GM12878 (cell line): ENCODE measurements at regions not wholly inside any gene's neighbourhood (a gene's known extent, or its start where the extent isn't known, plus 50 kb on each side); places are given as distances from the start of the nearest gene placed in this dataset.

Experiments
- EGR1 ChIP-seq, 2 experiments: IDR thresholded peaks; 1 replicate in 1 of 2; 2 replicates in 1 of 2; pipeline ENCODE4 v1.6.1; 2011 to 2012; ENCODE audit warnings: low read depth in 2 of 2, low read length in 2 of 2, borderline replicate concordance in 1 of 2, mild to moderate bottlenecking in 1 of 2, moderate library complexity in 1 of 2
- GABPA ChIP-seq: IDR thresholded peaks from 2 replicates; pipeline ENCODE4 v1.6.1; 2014; ENCODE audit warnings: antibody characterized with exemption, low read depth, mild to moderate bottlenecking, inconsistent platforms
- HCFC1 ChIP-seq: fragments of 150-350 bp; IDR thresholded peaks from 2 replicates; pipeline ENCODE4 v1.6.1; 2014; ENCODE audit warnings: low read length
- KAT2A ChIP-seq: conservative IDR thresholded peaks from 2 replicates; pipeline ENCODE4 v1.6.1; 2011; ENCODE audit warnings: low read depth, low read length; ENCODE audit not compliant: control insufficient read depth
- RAD21 ChIP-seq: IDR thresholded peaks from 2 replicates; pipeline ENCODE4 v1.6.1; 2011; ENCODE audit warnings: mild to moderate bottlenecking, low read depth, low read length, moderate library complexity; ENCODE audit not compliant: insufficient read depth
- SMC3 ChIP-seq: IDR thresholded peaks from 2 replicates; pipeline ENCODE4 v1.6.1; 2011; ENCODE audit warnings: low read length, improper control_type of control experiment, borderline replicate concordance
- SP1 ChIP-seq: IDR thresholded peaks from one replicate; pipeline ENCODE4 v1.6.1; 2011; ENCODE audit warnings: low read depth, low read length
- TBL1XR1 ChIP-seq: IDR thresholded peaks from 2 replicates; pipeline ENCODE4 v1.6.1; 2012; ENCODE audit warnings: low read depth, low read length, improper control_type of control experiment
- TCF12 ChIP-seq: IDR thresholded peaks from 2 replicates; pipeline ENCODE4 v1.6.1; 2011; ENCODE audit warnings: low read depth, mild to moderate bottlenecking, low read length
- TF ChIP-seq, protein P1 (sequence below), 3 experiments: IDR thresholded peaks in 2 of 3; conservative IDR thresholded peaks in 1 of 3; 2 replicates each; pipeline ENCODE4 v1.5.1; 2011; ENCODE audit warnings: low read depth in 3 of 3, low read length in 3 of 3, mild to moderate bottlenecking in 3 of 3, control low read depth in 2 of 3, moderate library complexity in 2 of 3, inconsistent platforms in 1 of 3, mixed read lengths in 1 of 3; ENCODE audit not compliant: control insufficient read depth in 2 of 3, insufficient read depth in 1 of 3; ENCODE audit errors: extremely low read depth in 1 of 3
- TF ChIP-seq, protein P2 (sequence below): fragments of 450-650 bp; IDR thresholded peaks from 2 replicates; pipeline ENCODE4 v1.6.1; 2017; ENCODE audit warnings: mild to moderate bottlenecking
- TF ChIP-seq, protein P3 (sequence below): IDR thresholded peaks from 2 replicates; pipeline ENCODE4 v1.6.1; 2011; ENCODE audit warnings: low read depth, mild to moderate bottlenecking, low read length, moderate library complexity, borderline replicate concordance; ENCODE audit errors: extremely low read depth

DNA sequence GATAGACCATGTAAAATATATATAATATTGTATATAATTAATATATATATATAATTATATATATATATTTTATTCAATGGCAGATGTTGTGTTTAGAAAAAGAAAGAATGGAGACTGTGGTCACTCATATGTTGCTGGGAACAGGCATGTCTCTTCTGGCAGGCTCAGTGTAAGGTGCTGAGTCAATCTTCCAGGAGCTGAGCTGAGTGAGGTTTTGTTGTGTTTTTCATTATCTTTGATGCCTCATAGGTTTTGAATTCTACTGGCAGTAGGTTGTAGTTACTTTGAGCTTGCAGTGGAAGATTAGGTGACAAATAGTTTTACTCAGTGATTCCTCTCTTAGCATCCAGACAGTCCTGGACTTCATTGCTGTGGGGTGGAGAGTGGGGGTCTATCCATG lies 561.3 kb downstream of the IRX1 start:
- TF ChIP-seq SMC3 (no peak), GABPA (no peak), RAD21 (no peak), HCFC1 (no peak), TBL1XR1 (no peak), KAT2A (no peak), SP1 (no peak), EGR1 (IDR thresholded peaks at IDR 0.05; ENCODE audit: borderline replicate concordance in 1 of 2, low read depth in 2 of 2, low read length in 2 of 2) (no peak), TCF12 (no peak)
- TF ChIP-seq, protein P1, sequence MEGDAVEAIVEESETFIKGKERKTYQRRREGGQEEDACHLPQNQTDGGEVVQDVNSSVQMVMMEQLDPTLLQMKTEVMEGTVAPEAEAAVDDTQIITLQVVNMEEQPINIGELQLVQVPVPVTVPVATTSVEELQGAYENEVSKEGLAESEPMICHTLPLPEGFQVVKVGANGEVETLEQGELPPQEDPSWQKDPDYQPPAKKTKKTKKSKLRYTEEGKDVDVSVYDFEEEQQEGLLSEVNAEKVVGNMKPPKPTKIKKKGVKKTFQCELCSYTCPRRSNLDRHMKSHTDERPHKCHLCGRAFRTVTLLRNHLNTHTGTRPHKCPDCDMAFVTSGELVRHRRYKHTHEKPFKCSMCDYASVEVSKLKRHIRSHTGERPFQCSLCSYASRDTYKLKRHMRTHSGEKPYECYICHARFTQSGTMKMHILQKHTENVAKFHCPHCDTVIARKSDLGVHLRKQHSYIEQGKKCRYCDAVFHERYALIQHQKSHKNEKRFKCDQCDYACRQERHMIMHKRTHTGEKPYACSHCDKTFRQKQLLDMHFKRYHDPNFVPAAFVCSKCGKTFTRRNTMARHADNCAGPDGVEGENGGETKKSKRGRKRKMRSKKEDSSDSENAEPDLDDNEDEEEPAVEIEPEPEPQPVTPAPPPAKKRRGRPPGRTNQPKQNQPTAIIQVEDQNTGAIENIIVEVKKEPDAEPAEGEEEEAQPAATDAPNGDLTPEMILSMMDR (IDR thresholded peaks at IDR 0.05 in 2 of 3, conservative IDR thresholded peaks at IDR 0.05 in 1 of 3; ENCODE audit: control insufficient read depth in 2 of 3, extremely low read depth in 1 of 3, insufficient read depth in 1 of 3, low read depth in 3 of 3, low read length in 3 of 3): no peak
- TF ChIP-seq, protein P2, sequence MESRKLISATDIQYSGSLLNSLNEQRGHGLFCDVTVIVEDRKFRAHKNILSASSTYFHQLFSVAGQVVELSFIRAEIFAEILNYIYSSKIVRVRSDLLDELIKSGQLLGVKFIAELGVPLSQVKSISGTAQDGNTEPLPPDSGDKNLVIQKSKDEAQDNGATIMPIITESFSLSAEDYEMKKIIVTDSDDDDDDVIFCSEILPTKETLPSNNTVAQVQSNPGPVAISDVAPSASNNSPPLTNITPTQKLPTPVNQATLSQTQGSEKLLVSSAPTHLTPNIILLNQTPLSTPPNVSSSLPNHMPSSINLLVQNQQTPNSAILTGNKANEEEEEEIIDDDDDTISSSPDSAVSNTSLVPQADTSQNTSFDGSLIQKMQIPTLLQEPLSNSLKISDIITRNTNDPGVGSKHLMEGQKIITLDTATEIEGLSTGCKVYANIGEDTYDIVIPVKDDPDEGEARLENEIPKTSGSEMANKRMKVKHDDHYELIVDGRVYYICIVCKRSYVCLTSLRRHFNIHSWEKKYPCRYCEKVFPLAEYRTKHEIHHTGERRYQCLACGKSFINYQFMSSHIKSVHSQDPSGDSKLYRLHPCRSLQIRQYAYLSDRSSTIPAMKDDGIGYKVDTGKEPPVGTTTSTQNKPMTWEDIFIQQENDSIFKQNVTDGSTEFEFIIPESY: no peak
- TF ChIP-seq, protein P3, sequence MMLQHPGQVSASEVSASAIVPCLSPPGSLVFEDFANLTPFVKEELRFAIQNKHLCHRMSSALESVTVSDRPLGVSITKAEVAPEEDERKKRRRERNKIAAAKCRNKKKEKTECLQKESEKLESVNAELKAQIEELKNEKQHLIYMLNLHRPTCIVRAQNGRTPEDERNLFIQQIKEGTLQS: no peak
